K562 (cell line): ENCODE measurements at regions not wholly inside any gene's neighbourhood (a gene's known extent, or its start where the extent isn't known, plus 50 kb on each side); places are given as distances from the start of the nearest gene placed in this dataset.

Experiments
- PATZ1 ChIP-seq: fragments of 250-450 bp; sonication (Bioruptor Pico); IDR thresholded peaks from 2 replicates; pipeline ENCODE4 v1.5.0; 2020; ENCODE audit warnings: mild to moderate bottlenecking, borderline replicate concordance
- POU5F1 ChIP-seq: fragments of 150-350 bp; IDR thresholded peaks from 2 replicates; pipeline ENCODE4 v1.6.1; 2014; ENCODE audit warnings: borderline replicate concordance, low read length, low read depth, mild to moderate bottlenecking; ENCODE audit not compliant: partially characterized antibody
- RFX5 ChIP-seq: IDR thresholded peaks from 2 replicates; pipeline ENCODE4 v1.6.1; 2011; ENCODE audit warnings: low read depth, mild to moderate bottlenecking, improper control_type of control experiment, low read length
- SRSF9 ChIP-seq: fragments of 200-400 bp; formaldehyde crosslinking; IDR thresholded peaks from 2 replicates; pipeline ENCODE4 v1.6.1; 2017; ENCODE audit warnings: low read depth, low read length, borderline replicate concordance
- TRIM24 ChIP-seq, 2 experiments: fragments of 450-650 bp; IDR thresholded peaks; 2 replicates each; pipeline ENCODE4 v1.6.1; 2016
- ZC3H4 ChIP-seq: sonication (generic); formaldehyde crosslinking; IDR thresholded peaks from 2 replicates; pipeline ENCODE4 v1.9.0; 2021; ENCODE audit warnings: missing genetic modification reagents, borderline replicate concordance
- ZNF274 ChIP-seq: IDR thresholded peaks from 2 replicates; pipeline ENCODE4 v1.6.1; 2011; ENCODE audit warnings: low read depth, mild to moderate bottlenecking, low read length, moderate library complexity, borderline replicate concordance

DNA sequence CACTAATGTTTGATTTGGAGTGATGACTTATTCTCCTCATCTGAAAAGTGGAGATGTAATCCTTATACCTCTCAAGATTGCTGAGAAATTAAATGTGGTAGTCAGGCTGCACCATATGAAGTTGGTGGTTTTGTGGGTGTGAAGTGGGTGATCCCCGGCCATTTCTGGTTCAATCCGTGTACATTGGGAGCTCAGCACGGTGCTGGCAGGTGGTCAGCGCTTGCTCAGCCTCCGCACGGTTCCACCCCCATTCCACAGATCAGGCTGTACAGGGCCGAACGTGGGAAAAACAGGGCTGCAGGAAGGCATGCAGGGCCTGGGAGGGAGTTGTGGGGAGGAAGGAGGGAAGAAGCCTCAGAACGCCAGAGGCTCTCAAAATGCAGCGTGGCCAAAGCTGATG lies 198.3 kb downstream of the INO80D start:
- TF ChIP-seq TRIM24 (IDR thresholded peaks at IDR 0.05) (no peak), POU5F1 (no peak), SRSF9 (no peak), ZC3H4 (no peak), ZNF274 (no peak), PATZ1 (CRISPR knock-in tag) (no peak), RFX5 (no peak)
